Epithelial cell of esophagus (primary cell): ENCODE measurements at regions not wholly inside any gene's neighbourhood (a gene's known extent, or its start where the extent isn't known, plus 50 kb on each side); places are given as distances from the start of the nearest gene placed in this dataset.

Source experiments
- DNase-seq: peaks from one replicate; pipeline ENCODE4 v3.0.0; 2010; ENCODE audit warnings: low read depth
- H3K4me3 ChIP-seq: 2 replicates; pipeline ENCODE4 v1.5.1; 2011; ENCODE audit warnings: mild to moderate bottlenecking, low read length, control low read depth
- TF ChIP-seq, protein P1 (sequence below): IDR thresholded peaks from 2 replicates; pipeline ENCODE4 v1.5.1; 2011; ENCODE audit warnings: low read depth, mild to moderate bottlenecking, low read length, control low read depth, inconsistent platforms; ENCODE audit not compliant: insufficient read depth; ENCODE audit errors: missing control alignments

DNA sequence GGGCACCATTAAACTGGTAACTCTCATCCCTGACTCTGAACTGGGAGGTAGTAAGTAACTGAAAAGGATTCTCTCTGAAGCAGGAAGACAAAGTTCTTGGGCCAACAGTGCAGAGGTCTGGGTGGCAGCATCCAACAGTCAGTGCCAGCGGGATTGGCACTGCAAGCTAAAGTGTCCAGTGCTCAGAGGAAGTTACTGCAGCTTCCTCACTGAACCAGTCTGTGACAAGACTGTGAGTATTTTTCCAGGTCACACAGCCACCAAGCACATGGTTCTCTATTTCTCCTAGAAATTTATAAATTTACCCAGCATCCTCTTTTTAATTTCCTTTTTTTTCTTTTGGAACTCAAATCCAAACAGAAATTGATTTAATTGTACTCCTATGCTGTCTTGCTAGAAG is 81.6 kb upstream of the FAR2 start:
- DNase-seq = no peak
- no peak overlapping the region for H3K4me3 ChIP-seq
- TF ChIP-seq, protein P1, sequence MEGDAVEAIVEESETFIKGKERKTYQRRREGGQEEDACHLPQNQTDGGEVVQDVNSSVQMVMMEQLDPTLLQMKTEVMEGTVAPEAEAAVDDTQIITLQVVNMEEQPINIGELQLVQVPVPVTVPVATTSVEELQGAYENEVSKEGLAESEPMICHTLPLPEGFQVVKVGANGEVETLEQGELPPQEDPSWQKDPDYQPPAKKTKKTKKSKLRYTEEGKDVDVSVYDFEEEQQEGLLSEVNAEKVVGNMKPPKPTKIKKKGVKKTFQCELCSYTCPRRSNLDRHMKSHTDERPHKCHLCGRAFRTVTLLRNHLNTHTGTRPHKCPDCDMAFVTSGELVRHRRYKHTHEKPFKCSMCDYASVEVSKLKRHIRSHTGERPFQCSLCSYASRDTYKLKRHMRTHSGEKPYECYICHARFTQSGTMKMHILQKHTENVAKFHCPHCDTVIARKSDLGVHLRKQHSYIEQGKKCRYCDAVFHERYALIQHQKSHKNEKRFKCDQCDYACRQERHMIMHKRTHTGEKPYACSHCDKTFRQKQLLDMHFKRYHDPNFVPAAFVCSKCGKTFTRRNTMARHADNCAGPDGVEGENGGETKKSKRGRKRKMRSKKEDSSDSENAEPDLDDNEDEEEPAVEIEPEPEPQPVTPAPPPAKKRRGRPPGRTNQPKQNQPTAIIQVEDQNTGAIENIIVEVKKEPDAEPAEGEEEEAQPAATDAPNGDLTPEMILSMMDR = no peak

DNA sequence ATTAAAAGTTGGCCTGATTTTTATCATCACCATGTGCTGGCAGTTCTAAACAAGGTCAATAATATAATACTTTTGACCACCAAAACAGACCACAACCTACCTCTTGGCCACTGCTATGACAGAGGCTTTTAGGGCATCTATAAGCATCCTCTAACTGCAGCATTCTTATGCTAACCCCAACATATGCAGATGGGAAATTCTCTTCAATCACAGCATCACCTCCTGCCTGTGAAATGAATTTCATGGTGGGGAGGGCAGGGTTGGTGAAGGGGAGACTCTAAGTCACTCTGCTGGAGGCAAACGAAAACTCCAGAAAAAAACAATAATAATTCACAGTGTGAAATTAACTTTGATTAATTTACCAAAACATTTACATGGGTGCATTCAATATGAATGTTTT is 78.8 kb upstream of the FAR2 start:
- TF ChIP-seq, protein P1 = no peak
- DNase-seq = no peak
- no peak overlapping the region for H3K4me3 ChIP-seq

DNA sequence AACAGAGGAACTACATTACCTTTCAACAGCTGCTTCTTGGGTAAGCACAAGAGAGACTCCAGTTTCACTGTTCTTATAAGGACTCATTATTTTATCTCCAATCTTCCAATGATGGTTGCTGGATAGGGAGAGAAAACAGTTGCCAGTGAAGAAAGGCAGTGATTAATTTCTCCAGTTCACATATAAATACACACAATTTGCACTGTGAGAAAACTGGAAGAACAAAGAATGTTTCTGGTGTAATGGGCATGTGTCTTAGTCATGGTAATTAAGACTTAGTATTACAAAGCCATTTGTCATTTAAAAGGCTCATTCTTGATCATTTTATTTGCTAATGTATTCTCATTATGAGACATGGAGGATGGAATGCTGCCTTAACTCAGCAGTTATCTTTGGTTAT is 78.0 kb upstream of the FAR2 start:
- peak; percentile 34 for DNase-seq
- TF ChIP-seq, protein P1 = no peak
- no peak overlapping the region for H3K4me3 ChIP-seq

DNA sequence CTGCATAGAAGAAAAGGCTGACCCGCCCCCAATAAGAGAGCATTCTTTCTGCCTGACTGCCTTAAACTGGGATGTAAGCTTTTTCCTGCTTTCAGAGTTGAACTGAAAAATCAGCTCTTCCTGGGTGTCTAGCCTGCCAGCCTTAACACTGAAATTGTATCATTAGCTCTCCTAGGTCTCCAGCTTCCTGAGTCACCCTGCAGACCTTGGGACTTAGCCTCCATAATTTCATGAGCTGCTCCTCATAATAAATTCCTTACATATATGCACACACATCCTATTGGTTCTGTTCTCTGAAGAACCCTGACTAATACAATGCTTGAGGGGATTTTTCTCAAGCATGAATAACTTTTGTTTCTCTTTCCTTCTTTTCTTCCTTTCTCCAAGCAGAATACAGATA is 76.4 kb upstream of the FAR2 start:
- H3K4me3 ChIP-seq = no peak overlapping the region
- peak; percentile 69 for DNase-seq
- TF ChIP-seq, protein P1 = no peak

DNA sequence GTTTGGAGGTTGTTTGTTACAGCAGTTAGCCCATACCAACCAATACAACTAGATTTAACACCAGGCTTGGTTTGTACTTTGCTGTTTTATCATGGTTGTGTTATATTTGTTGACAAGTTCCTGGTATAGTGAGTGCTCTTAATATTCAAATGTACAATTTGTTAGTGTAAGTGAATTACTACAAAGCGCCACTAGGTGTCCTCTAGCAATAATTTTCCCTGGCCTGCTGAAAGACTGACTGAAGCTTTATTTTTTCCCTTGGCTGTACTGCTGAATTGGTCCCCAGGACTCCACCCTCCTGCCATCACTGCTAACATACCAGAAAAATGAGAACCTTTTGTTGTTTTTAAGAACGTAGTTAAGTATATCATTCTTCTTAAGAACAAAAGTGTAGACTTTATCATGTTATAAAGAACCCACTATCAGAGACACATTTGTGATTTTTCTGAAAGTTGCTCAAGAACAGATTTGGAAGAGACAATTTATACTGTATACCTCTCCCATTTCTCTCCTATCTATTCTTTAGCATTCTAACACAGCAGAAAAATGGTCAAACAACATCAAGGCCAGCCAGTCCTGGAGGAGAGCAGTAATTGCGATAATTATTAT is 75.3 kb upstream of the FAR2 start:
- no peak overlapping the region for H3K4me3 ChIP-seq
- TF ChIP-seq, protein P1 = peak; percentile 70
- DNase-seq = peak; percentile 64

DNA sequence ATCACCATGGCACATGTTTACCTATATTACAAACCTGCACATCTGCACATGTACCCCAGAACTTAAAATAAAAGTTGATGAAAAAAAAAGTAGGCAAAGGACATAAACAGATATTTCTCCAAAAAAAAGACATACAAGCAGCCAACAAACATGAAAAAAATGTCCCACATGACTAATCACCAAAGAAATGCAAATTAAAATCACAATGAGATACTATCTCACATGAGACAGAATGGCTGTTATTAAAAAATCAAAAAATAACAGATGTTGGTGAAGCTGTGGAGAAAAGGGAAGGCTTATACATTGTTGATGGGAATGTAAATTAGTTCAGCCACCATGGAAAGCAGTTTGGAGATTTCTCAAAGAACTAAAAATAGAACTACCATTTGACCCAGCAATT is 68.0 kb upstream of the FAR2 start:
- H3K4me3 ChIP-seq = no peak overlapping the region
- TF ChIP-seq, protein P1 = no peak
- no peak for DNase-seq

DNA sequence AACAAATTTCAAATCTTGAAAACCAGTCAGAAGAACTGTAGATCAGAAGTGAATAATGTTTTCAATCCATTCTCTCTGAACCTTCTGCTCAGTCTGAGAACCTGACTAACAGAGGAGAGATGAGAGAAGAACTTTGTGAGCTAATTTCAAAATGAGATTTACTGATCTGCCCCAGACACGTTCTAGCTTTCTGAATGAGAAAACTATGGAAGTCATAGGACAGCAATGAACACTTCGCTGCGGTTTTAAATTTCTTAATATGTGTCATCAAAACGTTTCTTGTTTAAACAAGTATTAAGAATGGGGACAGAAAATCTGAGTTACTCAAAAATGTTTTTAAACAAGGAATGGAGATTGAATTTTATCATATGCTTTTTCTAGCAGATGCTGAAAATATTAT is 66.6 kb upstream of the FAR2 start:
- DNase-seq = peak; percentile 76
- TF ChIP-seq, protein P1 = no peak
- H3K4me3 ChIP-seq = no peak overlapping the region
